Stimulated activated memory B cell treated with anti-CD40 and anti-IgM and Interleukin-4, amounts not matched to agents 10 μg/mL and 1 μg/mL and 100 μg/mL, for 72 hours (primary cell): ENCODE measurements at regions not wholly inside any gene's neighbourhood (a gene's known extent, or its start where the extent isn't known, plus 50 kb on each side); places are given as distances from the start of the nearest gene placed in this dataset.
A peak's percentile ranks its signal among the peaks of the same experiment; 100 is the strongest.

ENCODE experiments used
- ATAC-seq: fragments of 150-1000 bp; cut with Tn5 transposase; 2 replicates; pipeline ENCODE4 v1.10.0; 2021
- H3K27ac Mint-ChIP-seq: one replicate; pipeline ENCODE4 v1.8.0; 2022; ENCODE audit warnings: mild to moderate bottlenecking, mixed read lengths
- H3K27me3 Mint-ChIP-seq: one replicate; pipeline ENCODE4 v1.8.0; 2022; ENCODE audit warnings: mixed read lengths
- H3K36me3 Mint-ChIP-seq: one replicate; pipeline ENCODE4 v1.8.0; 2022; ENCODE audit warnings: mixed read lengths
- H3K4me1 Mint-ChIP-seq: one replicate; pipeline ENCODE4 v1.8.0; 2022; ENCODE audit warnings: mixed read lengths
- H3K4me3 Mint-ChIP-seq: one replicate; pipeline ENCODE4 v1.8.0; 2022; ENCODE audit warnings: mild to moderate bottlenecking, moderate library complexity, mixed read lengths
- H3K9me3 Mint-ChIP-seq: one replicate; pipeline ENCODE4 v1.8.0; 2022; ENCODE audit warnings: mixed read lengths

- Mint-ChIP-seq H3K27me3 (peaks cover 58% of the 10 kb centered on the region), H3K27ac (no peak overlapping the region), H3K36me3 (no peaks in the 10 kb centered on the region), H3K9me3 (peaks cover 6% of the 10 kb centered on the region), H3K4me1 (no peaks in the 10 kb centered on the region), H3K4me3 (no peak overlapping the region)
- no peak for ATAC-seq
Measured at GRCh38 chr10:120979435-120980278, 128.5 kb downstream of the WDR11 start.

- no peak overlapping the region for H3K27ac Mint-ChIP-seq
- H3K27me3 Mint-ChIP-seq = peaks cover 54% of the 10 kb centered on the region
- no peaks in the 10 kb centered on the region for H3K36me3 Mint-ChIP-seq
- ATAC-seq = no peak
- no peak overlapping the region for H3K4me3 Mint-ChIP-seq
- no peaks in the 10 kb centered on the region for H3K4me1 Mint-ChIP-seq
- H3K9me3 Mint-ChIP-seq = peaks cover 6% of the 10 kb centered on the region
Measured at GRCh38 chr10:120980279-120981255, 129.4 kb downstream of the WDR11 start.

DNA sequence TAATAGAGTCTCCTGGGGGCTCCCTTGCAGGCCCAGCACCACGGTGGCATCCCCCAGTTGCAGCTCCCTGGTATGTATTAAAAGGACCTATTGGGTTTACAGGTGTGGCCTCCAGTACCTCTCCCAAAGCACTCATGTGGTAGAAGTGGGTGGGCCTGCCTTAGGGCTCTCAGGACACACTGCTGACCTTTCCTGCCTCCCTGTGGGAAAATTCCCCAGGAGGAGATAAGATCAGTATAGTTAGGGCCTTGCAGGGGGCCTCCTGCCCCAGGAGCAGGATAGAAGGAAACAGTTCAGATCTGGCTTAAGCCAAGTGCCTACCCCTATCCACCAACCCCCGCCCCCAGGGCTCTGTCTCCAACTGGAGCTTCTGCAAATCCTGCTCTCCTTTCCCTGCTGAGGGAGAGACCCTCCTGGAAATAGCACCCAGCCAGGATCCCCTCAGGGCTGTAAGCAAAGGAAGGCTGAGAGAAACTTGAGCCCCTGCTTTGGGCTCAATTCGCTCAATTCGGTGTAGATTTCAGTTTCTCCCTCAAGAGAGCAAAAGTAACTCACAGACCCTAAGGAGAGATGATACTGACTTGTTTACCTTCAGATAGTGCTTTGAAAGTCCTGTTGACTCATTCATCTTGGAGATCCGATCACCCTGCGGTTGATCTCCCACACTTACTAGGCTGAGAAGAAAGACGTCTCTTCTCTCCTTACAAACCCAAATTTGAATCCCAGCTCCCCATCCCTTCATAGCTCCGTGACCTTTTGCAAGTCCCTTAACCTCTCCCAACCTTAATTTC, 130.6 kb downstream of the WDR11 start:
- Mint-ChIP-seq H3K36me3 (no peaks in the 10 kb centered on the region), H3K27ac (no peak overlapping the region), H3K4me1 (no peaks in the 10 kb centered on the region), H3K9me3 (peaks cover 3% of the 10 kb centered on the region), H3K4me3 (no peak overlapping the region), H3K27me3 (peaks cover 50% of the 10 kb centered on the region)
- ATAC-seq = no peak

GRCh38 chr10:120982507-120982906, 131.3 kb downstream of the WDR11 start:
- H3K27me3 Mint-ChIP-seq = peaks cover 44% of the 10 kb centered on the region
- H3K4me1 Mint-ChIP-seq = no peaks in the 10 kb centered on the region
- H3K36me3 Mint-ChIP-seq = no peaks in the 10 kb centered on the region
- no peak overlapping the region for H3K27ac Mint-ChIP-seq
- H3K4me3 Mint-ChIP-seq = no peak overlapping the region
- peaks cover 8% of the 10 kb centered on the region for H3K9me3 Mint-ChIP-seq
- no peak for ATAC-seq

- Mint-ChIP-seq H3K36me3 (no peaks in the 10 kb centered on the region), H3K27ac (no peak overlapping the region), H3K4me3 (no peak overlapping the region), H3K9me3 (peaks cover 11% of the 10 kb centered on the region), H3K4me1 (no peaks in the 10 kb centered on the region), H3K27me3 (peaks cover 39% of the 10 kb centered on the region)
- ATAC-seq = no peak
Measured at GRCh38 chr10:120983721-120984120, 132.6 kb downstream of the WDR11 start.

- no peak overlapping the region for H3K4me3 Mint-ChIP-seq
- no peaks in the 10 kb centered on the region for H3K4me1 Mint-ChIP-seq
- peaks cover 44% of the 10 kb centered on the region for H3K27me3 Mint-ChIP-seq
- no peak for ATAC-seq
- H3K27ac Mint-ChIP-seq = no peak overlapping the region
- H3K9me3 Mint-ChIP-seq = peaks cover 14% of the 10 kb centered on the region
- H3K36me3 Mint-ChIP-seq = no peaks in the 10 kb centered on the region
Measured at GRCh38 chr10:120984221-120984620, 133.1 kb downstream of the WDR11 start.

- ATAC-seq = peak; percentile 55
- H3K27me3 Mint-ChIP-seq = peaks cover 37% of the 10 kb centered on the region
- no peak overlapping the region for H3K27ac Mint-ChIP-seq
- peaks cover 17% of the 10 kb centered on the region for H3K9me3 Mint-ChIP-seq
- no peaks in the 10 kb centered on the region for H3K36me3 Mint-ChIP-seq
- H3K4me3 Mint-ChIP-seq = no peak overlapping the region
- H3K4me1 Mint-ChIP-seq = no peaks in the 10 kb centered on the region
Measured at GRCh38 chr10:120987359-120987758, 136.2 kb downstream of the WDR11 start.

DNA sequence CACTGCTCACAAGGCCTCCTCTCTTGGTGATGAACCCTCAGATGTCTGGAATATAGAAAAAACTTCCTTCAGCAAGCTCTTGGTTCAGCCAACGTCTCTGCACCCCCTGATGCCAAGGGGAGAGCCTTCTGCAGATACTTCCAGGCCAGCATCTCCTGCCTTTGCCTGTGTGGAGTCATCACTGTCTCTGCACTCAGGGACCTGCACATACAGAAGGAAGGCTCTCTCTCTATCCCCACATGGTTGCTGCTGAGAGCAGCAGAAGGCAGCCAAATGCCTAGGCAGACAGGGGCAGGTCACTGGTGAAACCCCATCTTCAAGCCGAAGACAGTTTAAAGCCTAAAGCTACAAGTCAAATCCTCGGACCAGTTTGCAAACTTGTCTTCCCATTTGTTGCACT, 137.6 kb downstream of the WDR11 start:
- peaks cover 17% of the 10 kb centered on the region for H3K9me3 Mint-ChIP-seq
- no peaks in the 10 kb centered on the region for H3K4me1 Mint-ChIP-seq
- ATAC-seq = no peak
- H3K27me3 Mint-ChIP-seq = peaks cover 24% of the 10 kb centered on the region
- no peak overlapping the region for H3K27ac Mint-ChIP-seq
- H3K4me3 Mint-ChIP-seq = no peak overlapping the region
- no peaks in the 10 kb centered on the region for H3K36me3 Mint-ChIP-seq

GRCh38 chr10:120989279-120989678, 138.1 kb downstream of the WDR11 start:
- no peak for ATAC-seq
- H3K9me3 Mint-ChIP-seq = peaks cover 17% of the 10 kb centered on the region

GRCh38 chr10:120989996-120990598, 138.9 kb downstream of the WDR11 start:
- H3K4me1 Mint-ChIP-seq = no peaks in the 10 kb centered on the region
- ATAC-seq = no peak
- H3K27me3 Mint-ChIP-seq = peaks cover 19% of the 10 kb centered on the region
- H3K27ac Mint-ChIP-seq = no peak overlapping the region
- peaks cover 14% of the 10 kb centered on the region for H3K9me3 Mint-ChIP-seq
- no peaks in the 10 kb centered on the region for H3K36me3 Mint-ChIP-seq
- no peak overlapping the region for H3K4me3 Mint-ChIP-seq

More at GRCh38 chr10:120989279-120989678, 138.1 kb downstream of the WDR11 start:
- Mint-ChIP-seq H3K27me3 (peaks cover 19% of the 10 kb centered on the region), H3K36me3 (no peaks in the 10 kb centered on the region), H3K4me3 (no peak overlapping the region), H3K4me1 (no peaks in the 10 kb centered on the region), H3K27ac (no peak overlapping the region)

GRCh38 chr10:120990831-120991230, 139.7 kb downstream of the WDR11 start:
- no peak for ATAC-seq
- H3K4me1 Mint-ChIP-seq = no peaks in the 10 kb centered on the region
- peaks cover 19% of the 10 kb centered on the region for H3K27me3 Mint-ChIP-seq
- no peak overlapping the region for H3K4me3 Mint-ChIP-seq
- no peaks in the 10 kb centered on the region for H3K36me3 Mint-ChIP-seq
- H3K27ac Mint-ChIP-seq = no peak overlapping the region
- H3K9me3 Mint-ChIP-seq = peaks cover 14% of the 10 kb centered on the region

DNA sequence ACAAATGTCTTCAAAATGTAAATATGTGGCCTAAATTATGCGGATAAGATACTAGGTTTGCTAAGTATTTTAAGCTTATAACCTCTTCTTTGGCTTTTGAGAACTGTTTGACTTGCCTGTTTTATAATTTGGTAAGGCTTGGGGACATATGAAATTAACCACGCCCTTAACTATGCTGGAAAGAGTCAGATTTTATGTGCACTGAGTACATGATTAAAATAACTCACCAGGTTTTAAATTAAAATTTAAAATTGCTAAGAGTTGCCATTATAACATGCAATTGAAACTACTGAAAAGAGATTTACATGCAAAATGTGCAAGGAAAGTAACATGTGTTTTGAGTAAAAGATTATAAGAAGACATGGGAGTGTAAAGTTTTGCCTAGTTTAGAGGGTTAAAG, 141.9 kb downstream of the WDR11 start:
- no peaks in the 10 kb centered on the region for H3K4me1 Mint-ChIP-seq
- no peak overlapping the region for H3K27ac Mint-ChIP-seq
- no peaks in the 10 kb centered on the region for H3K36me3 Mint-ChIP-seq
- peaks cover 19% of the 10 kb centered on the region for H3K27me3 Mint-ChIP-seq
- H3K4me3 Mint-ChIP-seq = no peak overlapping the region
- peaks cover 9% of the 10 kb centered on the region for H3K9me3 Mint-ChIP-seq
- ATAC-seq = no peak

GRCh38 chr10:120995768-120996167, 144.6 kb downstream of the WDR11 start:
- H3K27ac Mint-ChIP-seq = no peak overlapping the region
- H3K27me3 Mint-ChIP-seq = peaks cover 22% of the 10 kb centered on the region
- H3K4me3 Mint-ChIP-seq = no peak overlapping the region
- no peaks in the 10 kb centered on the region for H3K9me3 Mint-ChIP-seq
- no peaks in the 10 kb centered on the region for H3K36me3 Mint-ChIP-seq
- no peak for ATAC-seq
- no peaks in the 10 kb centered on the region for H3K4me1 Mint-ChIP-seq

DNA sequence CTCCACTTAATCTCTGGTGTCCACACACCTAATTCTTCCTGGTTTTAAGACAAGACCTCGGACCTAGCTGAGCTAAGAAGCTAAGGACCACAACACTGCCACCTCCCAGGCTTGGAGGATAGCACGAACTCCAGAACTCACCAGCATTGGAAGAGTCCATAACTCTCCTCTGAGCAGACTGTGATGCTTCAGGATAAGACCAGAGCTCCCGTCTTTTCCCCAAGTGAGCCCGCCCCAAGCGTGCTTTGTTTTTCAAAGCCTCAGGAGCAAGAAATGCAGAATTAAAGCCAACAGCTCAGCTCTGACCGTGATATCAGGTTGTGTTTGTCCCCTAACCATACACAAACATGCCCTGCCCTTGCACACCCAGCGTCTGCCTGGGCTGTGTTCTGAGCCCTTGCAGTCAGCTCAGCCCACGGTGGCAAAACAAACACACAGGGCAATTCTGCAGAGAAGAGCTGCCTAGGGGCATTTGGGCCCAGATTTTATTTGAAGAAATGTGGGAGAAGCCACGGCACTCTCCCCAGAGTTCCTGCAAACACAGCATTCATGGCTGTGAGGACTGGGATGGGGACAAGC, 145.4 kb downstream of the WDR11 start:
- H3K9me3 Mint-ChIP-seq = no peaks in the 10 kb centered on the region
- H3K27me3 Mint-ChIP-seq = peaks cover 21% of the 10 kb centered on the region
- no peaks in the 10 kb centered on the region for H3K36me3 Mint-ChIP-seq
- H3K4me1 Mint-ChIP-seq = no peaks in the 10 kb centered on the region
- H3K27ac Mint-ChIP-seq = no peak overlapping the region
- H3K4me3 Mint-ChIP-seq = no peak overlapping the region
- ATAC-seq = no peak
